Activated CD4-positive, alpha-beta memory T cell treated with anti-CD3 and anti-CD28 coated beads for 36 hours (primary cell): ENCODE measurements at regions not wholly inside any gene's neighbourhood (a gene's known extent, or its start where the extent isn't known, plus 50 kb on each side); places are given as distances from the start of the nearest gene placed in this dataset.
"Not testable (repeated sequence)": the region's sequence is repeated elsewhere in the genome, so short reads cannot be mapped to it uniquely, and the experiment has no call there.

Experiments
- CTCF ChIA-PET: fragments of 350-600 bp; sonication (Branson Sonifier 250); formaldehyde crosslinking; loops from one replicate; lab custom pipeline; 2021; ENCODE audit warnings: antibody characterized with exemption, inconsistent platforms; lab: Charles Lee
- POLR2A ChIA-PET: fragments of 350-600 bp; sonication (Branson Sonifier 250); formaldehyde crosslinking; loops from one replicate; lab custom pipeline; 2021; ENCODE audit warnings: antibody characterized with exemption; lab: Charles Lee
- DNase-seq: peaks from one replicate; pipeline ENCODE4 v3.0.0-alpha.2; 2020
- H3K27ac Mint-ChIP-seq: one replicate; pipeline ENCODE4 v1.8.0; 2021; ENCODE audit warnings: mixed read lengths
- H3K27me3 Mint-ChIP-seq: one replicate; pipeline ENCODE4 v1.8.0; 2021; ENCODE audit warnings: mixed read lengths
- H3K36me3 Mint-ChIP-seq: one replicate; pipeline ENCODE4 v1.8.0; 2021; ENCODE audit warnings: mixed read lengths
- H3K4me1 Mint-ChIP-seq: one replicate; pipeline ENCODE4 v1.8.0; 2021; ENCODE audit warnings: low read depth, mixed read lengths
- H3K4me3 Mint-ChIP-seq: one replicate; pipeline ENCODE4 v1.8.0; 2021; ENCODE audit warnings: mild to moderate bottlenecking, mixed read lengths
- H3K9me3 Mint-ChIP-seq: one replicate; pipeline ENCODE4 v1.8.0; 2021; ENCODE audit warnings: mixed read lengths
- intact Hi-C: fragments of 100-400 bp; cut with micrococcal nuclease; formaldehyde crosslinking; loops from one replicate; pipeline ENCODE4 v1.15.1; 2023

DNA sequence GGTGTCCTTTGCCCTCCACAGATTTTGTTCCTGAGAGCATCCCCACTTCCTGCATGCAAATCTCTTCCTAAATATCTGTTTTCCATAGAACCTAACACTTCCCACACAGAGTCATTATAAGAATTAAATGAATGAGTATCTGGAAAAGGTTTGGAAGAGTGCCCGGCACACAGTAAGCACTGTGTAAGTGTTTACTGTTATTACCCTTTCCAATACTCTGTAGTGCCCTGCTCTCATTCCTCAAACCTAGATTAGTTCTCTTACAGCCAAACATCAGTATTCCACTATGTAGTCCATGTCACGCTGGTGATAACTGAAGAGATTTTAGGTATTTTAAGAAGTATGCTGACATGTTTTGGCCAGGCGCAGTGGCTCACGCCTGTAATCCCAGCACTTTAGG, 57.3 kb upstream of the PHF21A start:
- Mint-ChIP-seq H3K4me1 (no peaks in the 10 kb centered on the region), H3K4me3 (no peak overlapping the region), H3K27ac (no peak overlapping the region), H3K36me3 (peaks cover 1% of the 10 kb centered on the region), H3K27me3 (peaks cover 16% of the 10 kb centered on the region), H3K9me3 (no peaks in the 10 kb centered on the region)
- intact Hi-C loops, result no loop called here
- CTCF ChIA-PET, result no interaction called here
- POLR2A ChIA-PET, result no interaction called here
- no peak for DNase-seq

DNA sequence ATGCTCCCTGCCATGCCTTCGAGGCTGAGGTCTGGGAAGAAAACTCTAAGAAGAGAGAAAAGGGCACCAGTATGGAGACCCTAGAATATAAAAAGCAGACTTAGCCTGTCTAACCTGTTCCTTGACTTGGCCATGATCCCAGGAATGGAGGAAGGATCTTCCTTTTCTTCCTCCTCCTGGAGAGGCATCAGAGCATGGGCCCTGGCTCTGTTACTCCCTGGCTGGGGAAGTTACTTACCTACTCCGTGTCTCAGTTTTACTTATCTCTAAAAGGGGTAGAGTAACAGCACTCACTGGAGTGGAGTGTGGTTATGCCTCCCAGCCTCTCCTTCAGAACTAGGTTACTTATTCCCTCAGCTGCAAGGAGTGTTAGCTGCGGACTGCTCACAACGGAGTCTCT, 55.2 kb upstream of the PHF21A start:
- Mint-ChIP-seq H3K27ac (no peak overlapping the region), H3K4me3 (no peak overlapping the region), H3K4me1 (no peaks in the 10 kb centered on the region), H3K9me3 (no peaks in the 10 kb centered on the region), H3K36me3 (peaks cover 1% of the 10 kb centered on the region), H3K27me3 (peaks cover 17% of the 10 kb centered on the region)
- DNase-seq, result no peak
- intact Hi-C loops, result no loop called here
- ChIA-PET CTCF (no interaction called here), POLR2A (no interaction called here)

DNA sequence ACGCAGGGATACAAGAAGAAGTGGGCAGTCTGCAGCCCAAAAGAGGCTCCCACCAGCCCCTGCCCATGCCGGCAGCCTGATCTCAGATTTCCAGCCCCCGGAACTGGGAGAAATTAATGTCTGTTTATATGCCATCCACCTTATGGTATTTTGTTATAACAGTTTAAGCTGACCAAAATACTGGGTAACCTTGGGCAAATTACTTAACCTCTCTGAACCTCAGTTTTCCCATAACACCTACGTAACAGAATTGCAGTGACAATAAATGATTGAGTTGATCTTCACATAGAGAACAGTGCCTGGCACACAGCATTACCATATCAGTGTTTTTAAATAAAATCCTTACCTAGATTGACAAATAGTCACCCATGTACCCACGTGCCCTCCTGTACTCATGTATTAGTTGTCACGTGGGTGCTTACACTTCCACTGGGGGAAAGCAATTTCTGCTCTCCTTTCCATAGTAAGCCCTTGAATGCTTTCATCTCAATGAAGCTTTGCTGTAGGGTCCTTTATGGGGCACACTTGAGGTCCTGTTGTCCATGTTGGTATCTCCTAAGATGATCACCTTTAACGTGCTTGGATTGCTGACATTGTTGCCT, 54.2 kb upstream of the PHF21A start:
- no peaks in the 10 kb centered on the region for H3K4me1 Mint-ChIP-seq
- H3K4me3 Mint-ChIP-seq, result no peak overlapping the region
- CTCF ChIA-PET, result no interaction called here
- no peak for DNase-seq
- intact Hi-C loops, result no loop called here
- peaks cover 1% of the 10 kb centered on the region for H3K36me3 Mint-ChIP-seq
- no peak overlapping the region for H3K27ac Mint-ChIP-seq
- H3K27me3 Mint-ChIP-seq, result peaks cover 17% of the 10 kb centered on the region
- POLR2A ChIA-PET, result no interaction called here
- no peaks in the 10 kb centered on the region for H3K9me3 Mint-ChIP-seq

DNA sequence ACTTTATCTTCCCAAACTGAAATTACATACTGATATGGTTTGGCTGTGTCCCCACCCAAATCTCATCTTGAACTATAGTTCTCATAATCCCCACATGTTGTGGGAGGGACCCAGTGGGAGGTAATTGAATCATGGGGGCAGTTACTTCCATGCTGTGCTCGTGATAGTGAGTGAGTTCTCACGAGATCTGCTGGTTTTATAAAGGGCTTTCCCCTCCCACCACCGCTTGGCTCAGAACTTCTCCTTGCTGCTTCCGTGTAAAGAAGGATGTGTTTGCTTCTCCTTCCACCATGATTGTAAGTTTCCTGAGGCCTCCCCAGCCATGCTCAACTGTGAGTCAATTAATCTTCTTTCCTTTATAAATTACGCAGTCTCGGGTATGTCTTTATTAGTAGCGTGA, 50.4 kb upstream of the PHF21A start:
- H3K4me1 Mint-ChIP-seq, H3K27ac Mint-ChIP-seq, H3K9me3 Mint-ChIP-seq, POLR2A ChIA-PET, intact Hi-C loops, DNase-seq, H3K4me3 Mint-ChIP-seq, CTCF ChIA-PET, H3K36me3 Mint-ChIP-seq: not testable (repeated sequence)
- peaks cover 23% of the 10 kb centered on the region for H3K27me3 Mint-ChIP-seq
